Natural killer cell (primary cell): ENCODE measurements at regions not wholly inside any gene's neighbourhood (a gene's known extent, or its start where the extent isn't known, plus 50 kb on each side); places are given as distances from the start of the nearest gene placed in this dataset.

Experiments used
- ATAC-seq, 3 donors: fragments of 150-1000 bp in 2 of 3; fragments of 200-7000 bp in 1 of 3; cut with Tn5 transposase; 1 replicate in 1 of 3; 2 replicates in 2 of 3; pipeline ENCODE4 v1.10.0; 2021; ENCODE audit warnings: mild to moderate bottlenecking in 2 of 3, moderate library complexity in 2 of 3
- DNase-seq, 2 donors: peaks; one replicate each; pipeline versions ENCODE4 v3.0.0 to v3.0.0-alpha.2; 2013 to 2021; ENCODE audit warnings: mixed read lengths in 1 of 2
- H3K27ac ChIP-seq: one replicate; pipeline ENCODE4 v1.5.1; 2013; ENCODE audit warnings: mild to moderate bottlenecking, low read length
- H3K27me3 ChIP-seq: one replicate; pipeline ENCODE4 v1.6.1; 2013; ENCODE audit warnings: low read length; ENCODE audit not compliant: control insufficient read depth, insufficient read depth
- H3K36me3 ChIP-seq: one replicate; pipeline ENCODE4 v1.6.1; 2013; ENCODE audit warnings: low read length; ENCODE audit not compliant: control insufficient read depth, insufficient read depth
- H3K4me1 ChIP-seq: one replicate; pipeline ENCODE4 v1.6.1; 2013; ENCODE audit warnings: low read length; ENCODE audit not compliant: control insufficient read depth, insufficient read depth
- H3K4me3 ChIP-seq: one replicate; pipeline ENCODE4 v1.5.1; 2013; ENCODE audit warnings: low read length
- H3K9me3 ChIP-seq: one replicate; pipeline ENCODE4 v1.6.1; 2013; ENCODE audit warnings: low read length; ENCODE audit not compliant: control insufficient read depth, insufficient read depth
- H3K27ac Mint-ChIP-seq, 2 donors: one replicate each; pipeline ENCODE4 v1.8.0; 2022; ENCODE audit warnings: mild to moderate bottlenecking in 2 of 2, mixed read lengths in 2 of 2, moderate library complexity in 1 of 2
- H3K27me3 Mint-ChIP-seq, 2 donors: one replicate each; pipeline ENCODE4 v1.8.0; 2022; ENCODE audit warnings: low read depth in 2 of 2, mixed read lengths in 2 of 2
- H3K36me3 Mint-ChIP-seq: one replicate; pipeline ENCODE4 v1.8.0; 2022; ENCODE audit warnings: mixed read lengths
- H3K4me1 Mint-ChIP-seq, 2 donors: one replicate each; pipeline ENCODE4 v1.8.0; 2022; ENCODE audit warnings: mixed read lengths in 2 of 2
- H3K4me3 Mint-ChIP-seq: one replicate; pipeline ENCODE4 v1.8.0; 2022; ENCODE audit warnings: mild to moderate bottlenecking, moderate library complexity, mixed read lengths
- H3K9me3 Mint-ChIP-seq, 2 donors: one replicate each; pipeline ENCODE4 v1.8.0; 2022; ENCODE audit warnings: mixed read lengths in 2 of 2
- CTCF ChIP-seq: fragments of 200-600 bp; IDR thresholded peaks from one replicate; pipeline ENCODE4 v1.8.0; 2022; ENCODE audit warnings: antibody characterized with exemption
- WGBS: methylation state at CpG from one replicate; pipeline ENCODE4 v1.1.7; 2013; ENCODE audit warnings: missing lambda C conversion rate; ENCODE audit not compliant: insufficient coverage; 5-methylcytosine and 5-hydroxymethylcytosine counted together
- intact Hi-C: fragments of 100-400 bp; cut with micrococcal nuclease; formaldehyde crosslinking; loops from one replicate; pipeline ENCODE4 v1.14.2; 2022

GRCh38 chr3:176075491-176075890 is 1121.8 kb downstream of the TBL1XR1 start:
- Mint-ChIP-seq H3K27ac (no peak overlapping the region), H3K27me3 (no peaks in the 10 kb centered on the region), H3K4me3 (no peak overlapping the region), H3K4me1 (no peaks in the 10 kb centered on the region), H3K9me3 (peaks cover 17 to 20% of the 10 kb centered on the region in 2 donors), H3K36me3 (peaks cover 5% of the 10 kb centered on the region)
- WGBS: 57% methylated on average over 1 of the region's 1 CpG
- Histone ChIP-seq H3K4me1 (no peaks in the 10 kb centered on the region), H3K27me3 (no peaks in the 10 kb centered on the region), H3K36me3 (no peaks in the 10 kb centered on the region), H3K27ac (no peak overlapping the region), H3K4me3 (no peak overlapping the region), H3K9me3 (peaks cover 5% of the 10 kb centered on the region)
- DNase-seq (no peak), ATAC-seq (no peak)
- no peak for TF ChIP-seq CTCF
- intact Hi-C loops: no loop called here

- H3K4me3 ChIP-seq: no peak overlapping the region
- no peaks in the 10 kb centered on the region for H3K4me1 Mint-ChIP-seq
- no peaks in the 10 kb centered on the region for H3K27me3 Mint-ChIP-seq
- TF ChIP-seq CTCF: no peak
- no peak overlapping the region for H3K4me3 Mint-ChIP-seq
- no peak overlapping the region for H3K27ac ChIP-seq
- no peak overlapping the region for H3K27ac Mint-ChIP-seq
- H3K36me3 ChIP-seq: no peaks in the 10 kb centered on the region
- peaks cover 14 to 18% of the 10 kb centered on the region in 2 donors for H3K9me3 Mint-ChIP-seq
- H3K4me1 ChIP-seq: no peaks in the 10 kb centered on the region
- no peak for DNase-seq
- H3K27me3 ChIP-seq: no peaks in the 10 kb centered on the region
- peaks cover under 1% of the 10 kb centered on the region for H3K9me3 ChIP-seq
- intact Hi-C loops: no loop called here
- ATAC-seq: no peak
- H3K36me3 Mint-ChIP-seq: peaks cover 5% of the 10 kb centered on the region
Observed at GRCh38 chr3:176075046-176075445, 1122.2 kb downstream of the TBL1XR1 start.

DNA sequence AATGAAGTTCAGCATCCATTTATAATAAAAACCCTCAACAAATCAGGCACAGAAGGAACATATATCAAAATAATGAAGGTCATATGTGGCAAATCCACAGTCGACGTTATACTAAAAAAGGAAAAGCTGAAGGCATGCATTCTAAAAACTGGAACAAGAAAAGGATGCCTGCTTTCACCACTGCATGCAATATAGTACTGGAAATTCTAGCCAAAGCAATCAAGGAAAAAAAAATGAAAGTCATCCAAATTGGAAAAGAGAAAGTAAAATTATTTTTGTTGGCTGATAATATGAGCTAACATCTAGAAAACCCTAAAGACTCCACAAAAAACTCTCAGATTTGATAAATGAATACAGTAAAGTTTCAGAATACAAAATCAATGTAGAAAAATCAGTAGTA is 1123.2 kb downstream of the TBL1XR1 start:
- no peaks in the 10 kb centered on the region for H3K9me3 ChIP-seq
- 100% methylated on average over 2 of the region's 2 CpGs for WGBS
- Mint-ChIP-seq H3K4me1 (no peaks in the 10 kb centered on the region), H3K27ac (no peak overlapping the region), H3K27me3 (no peaks in the 10 kb centered on the region), H3K36me3 (peaks cover 5% of the 10 kb centered on the region), H3K4me3 (no peak overlapping the region), H3K9me3 (peaks cover 13 to 18% of the 10 kb centered on the region in 2 donors)
- H3K27ac ChIP-seq: no peak overlapping the region
- ATAC-seq (no peak), DNase-seq (no peak)
- no peak overlapping the region for H3K4me3 ChIP-seq
- H3K4me1 ChIP-seq: no peaks in the 10 kb centered on the region
- no peaks in the 10 kb centered on the region for H3K27me3 ChIP-seq
- no peak for TF ChIP-seq CTCF
- intact Hi-C loops: no loop called here
- no peaks in the 10 kb centered on the region for H3K36me3 ChIP-seq

DNA sequence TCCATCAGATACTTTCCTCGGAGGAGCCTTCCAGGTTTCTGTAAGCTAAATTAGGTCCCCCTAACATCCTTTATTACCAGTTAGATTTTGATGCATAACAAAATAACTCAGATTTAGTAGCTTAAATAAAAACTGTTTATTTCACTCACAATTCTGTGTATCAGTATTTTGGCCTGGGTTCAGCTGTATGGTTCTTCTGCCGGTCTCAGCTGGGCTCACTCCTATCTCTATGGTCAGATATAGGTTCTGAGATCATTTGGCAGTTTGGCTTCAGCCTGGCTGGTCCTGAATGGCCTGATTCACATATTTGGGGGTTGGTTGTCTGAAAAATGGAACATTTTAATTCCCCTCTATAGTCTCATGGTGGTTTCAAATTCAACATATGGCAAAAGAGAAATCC is 1125.3 kb downstream of the TBL1XR1 start:
- Mint-ChIP-seq H3K27me3 (no peaks in the 10 kb centered on the region), H3K9me3 (peaks cover 17 to 19% of the 10 kb centered on the region in 2 donors), H3K4me1 (no peaks in the 10 kb centered on the region), H3K4me3 (no peak overlapping the region), H3K36me3 (peaks cover 5% of the 10 kb centered on the region), H3K27ac (no peak overlapping the region)
- Histone ChIP-seq H3K4me1 (no peaks in the 10 kb centered on the region), H3K9me3 (no peaks in the 10 kb centered on the region), H3K27ac (no peak overlapping the region), H3K4me3 (no peak overlapping the region), H3K36me3 (no peaks in the 10 kb centered on the region), H3K27me3 (no peaks in the 10 kb centered on the region)
- intact Hi-C loops: no loop called here
- DNase-seq (no peak), ATAC-seq (no peak)
- TF ChIP-seq CTCF: no peak
- WGBS: 79% methylated on average over 2 of the region's 2 CpGs
